ENCODE measurements at regions not wholly inside any gene's neighbourhood (a gene's known extent, or its start where the extent isn't known, plus 50 kb on each side); places are given as distances from the start of the nearest gene placed in this dataset.

DNA sequence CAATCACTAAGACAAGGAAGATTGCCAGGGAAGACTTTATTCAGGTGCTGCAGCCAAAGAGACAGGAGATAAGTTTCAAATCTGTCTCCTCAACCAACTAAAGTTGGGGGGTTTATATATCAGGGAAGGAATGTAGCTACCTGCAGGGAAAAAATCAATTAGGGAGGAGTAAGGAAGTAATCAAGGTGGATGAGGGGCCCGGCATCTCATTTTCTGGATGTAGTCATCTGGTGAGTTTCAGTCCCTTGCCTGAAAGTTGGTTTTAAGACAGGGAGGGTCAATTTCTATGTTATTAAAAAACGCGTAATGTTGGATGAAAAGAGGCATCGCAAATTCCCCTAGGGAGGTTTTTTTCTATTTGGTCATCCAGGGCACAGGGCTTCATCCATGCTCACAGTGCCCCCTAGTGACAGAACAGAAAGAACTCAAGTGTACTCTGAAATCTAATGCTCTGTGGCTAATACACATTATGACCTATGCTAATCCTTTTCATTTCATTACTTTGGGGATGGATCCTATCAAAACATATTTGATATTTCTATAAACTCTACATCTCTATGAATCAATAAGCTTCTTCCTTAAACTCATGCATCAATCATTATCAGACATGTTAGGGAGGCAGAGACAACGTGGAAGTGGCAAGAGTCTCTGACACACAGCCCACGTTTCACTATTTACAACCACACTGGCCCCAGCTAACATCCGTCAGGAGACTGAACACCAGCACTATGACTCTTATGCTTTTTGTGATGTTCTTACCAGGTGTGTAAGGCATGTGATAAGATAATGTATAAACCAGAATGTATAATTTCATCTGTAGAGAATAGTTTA lies 1577.0 kb upstream of the TENM3 start:
- no peak for TF ChIP-seq POLR2A (IDR thresholded peaks at IDR 0.05)
- TF ChIP-seq, protein P1, sequence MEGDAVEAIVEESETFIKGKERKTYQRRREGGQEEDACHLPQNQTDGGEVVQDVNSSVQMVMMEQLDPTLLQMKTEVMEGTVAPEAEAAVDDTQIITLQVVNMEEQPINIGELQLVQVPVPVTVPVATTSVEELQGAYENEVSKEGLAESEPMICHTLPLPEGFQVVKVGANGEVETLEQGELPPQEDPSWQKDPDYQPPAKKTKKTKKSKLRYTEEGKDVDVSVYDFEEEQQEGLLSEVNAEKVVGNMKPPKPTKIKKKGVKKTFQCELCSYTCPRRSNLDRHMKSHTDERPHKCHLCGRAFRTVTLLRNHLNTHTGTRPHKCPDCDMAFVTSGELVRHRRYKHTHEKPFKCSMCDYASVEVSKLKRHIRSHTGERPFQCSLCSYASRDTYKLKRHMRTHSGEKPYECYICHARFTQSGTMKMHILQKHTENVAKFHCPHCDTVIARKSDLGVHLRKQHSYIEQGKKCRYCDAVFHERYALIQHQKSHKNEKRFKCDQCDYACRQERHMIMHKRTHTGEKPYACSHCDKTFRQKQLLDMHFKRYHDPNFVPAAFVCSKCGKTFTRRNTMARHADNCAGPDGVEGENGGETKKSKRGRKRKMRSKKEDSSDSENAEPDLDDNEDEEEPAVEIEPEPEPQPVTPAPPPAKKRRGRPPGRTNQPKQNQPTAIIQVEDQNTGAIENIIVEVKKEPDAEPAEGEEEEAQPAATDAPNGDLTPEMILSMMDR (IDR thresholded peaks at IDR 0.05) = no peak
